GM12865 (cell line): ENCODE measurements at regions not wholly inside any gene's neighbourhood (a gene's known extent, or its start where the extent isn't known, plus 50 kb on each side); places are given as distances from the start of the nearest gene placed in this dataset.

Source experiments
- DNase-seq: peaks from one replicate; pipeline ENCODE4 v3.0.0; 2010; ENCODE audit warnings: low read depth
- H3K4me3 ChIP-seq: 2 replicates; pipeline ENCODE4 v1.5.1; 2011; ENCODE audit warnings: mild to moderate bottlenecking, low read depth, low read length, control low read depth
- TF ChIP-seq, protein P1 (sequence below): IDR thresholded peaks from 2 replicates; pipeline ENCODE4 v1.5.1; 2011; ENCODE audit warnings: low read length, control low read depth, low read depth, inconsistent platforms; ENCODE audit not compliant: insufficient read depth; ENCODE audit errors: missing control alignments

DNA sequence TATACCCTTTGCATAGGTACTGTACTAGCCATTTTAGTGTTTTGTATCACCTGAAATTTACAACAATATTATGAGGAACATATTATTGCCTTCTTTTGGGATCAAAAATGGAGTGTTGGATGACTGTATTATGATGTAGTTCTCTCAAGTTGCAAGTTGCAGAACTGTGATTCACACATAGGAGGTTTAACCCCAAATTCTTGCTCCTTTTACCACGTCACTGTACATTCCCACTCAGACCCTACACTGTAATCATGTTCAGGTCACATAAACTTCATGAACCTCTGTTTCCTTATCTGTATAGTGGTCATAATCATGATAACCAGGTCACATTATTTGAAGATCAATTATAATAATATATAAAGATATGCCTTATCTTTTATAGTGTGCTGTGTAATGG, 925.1 kb upstream of the TENM4 start:
- no peak overlapping the region for H3K4me3 ChIP-seq
- DNase-seq = no peak
- TF ChIP-seq, protein P1, sequence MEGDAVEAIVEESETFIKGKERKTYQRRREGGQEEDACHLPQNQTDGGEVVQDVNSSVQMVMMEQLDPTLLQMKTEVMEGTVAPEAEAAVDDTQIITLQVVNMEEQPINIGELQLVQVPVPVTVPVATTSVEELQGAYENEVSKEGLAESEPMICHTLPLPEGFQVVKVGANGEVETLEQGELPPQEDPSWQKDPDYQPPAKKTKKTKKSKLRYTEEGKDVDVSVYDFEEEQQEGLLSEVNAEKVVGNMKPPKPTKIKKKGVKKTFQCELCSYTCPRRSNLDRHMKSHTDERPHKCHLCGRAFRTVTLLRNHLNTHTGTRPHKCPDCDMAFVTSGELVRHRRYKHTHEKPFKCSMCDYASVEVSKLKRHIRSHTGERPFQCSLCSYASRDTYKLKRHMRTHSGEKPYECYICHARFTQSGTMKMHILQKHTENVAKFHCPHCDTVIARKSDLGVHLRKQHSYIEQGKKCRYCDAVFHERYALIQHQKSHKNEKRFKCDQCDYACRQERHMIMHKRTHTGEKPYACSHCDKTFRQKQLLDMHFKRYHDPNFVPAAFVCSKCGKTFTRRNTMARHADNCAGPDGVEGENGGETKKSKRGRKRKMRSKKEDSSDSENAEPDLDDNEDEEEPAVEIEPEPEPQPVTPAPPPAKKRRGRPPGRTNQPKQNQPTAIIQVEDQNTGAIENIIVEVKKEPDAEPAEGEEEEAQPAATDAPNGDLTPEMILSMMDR = no peak

DNA sequence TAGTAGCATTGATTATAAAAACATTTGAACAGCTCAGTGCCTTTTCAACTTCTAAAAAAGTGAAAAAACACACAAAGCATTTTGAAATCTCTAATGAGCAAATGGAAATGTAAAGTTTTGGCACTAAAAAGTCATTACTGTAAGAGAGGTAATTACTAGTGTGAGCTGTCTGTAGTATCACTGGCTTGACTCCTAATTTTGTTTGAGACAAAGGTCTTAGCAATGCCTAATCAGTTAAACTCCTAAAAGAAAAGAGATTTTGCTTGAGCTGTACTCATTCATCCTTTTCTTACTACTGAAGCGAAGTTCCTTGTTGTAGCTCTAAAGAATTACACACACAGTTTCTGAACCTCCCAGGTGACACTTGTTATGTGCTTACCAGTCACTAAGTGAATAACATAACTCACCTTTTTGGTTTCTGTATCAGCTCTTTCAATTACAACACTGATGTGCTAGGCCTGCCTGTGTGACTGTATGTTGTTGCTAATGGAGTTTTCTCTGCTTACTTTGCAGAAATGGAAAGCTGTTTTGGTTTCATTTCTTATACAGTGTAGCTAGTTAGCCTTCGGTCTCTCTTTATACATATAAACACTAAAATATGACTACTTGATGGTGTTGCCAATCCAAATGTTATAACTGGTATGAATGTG, 924.4 kb upstream of the TENM4 start:
- peak; percentile 46 for DNase-seq
- peak overlapping the region; percentile 27; the same call in 1 of the 2 replicates for H3K4me3 ChIP-seq
- TF ChIP-seq, protein P1 = no peak

DNA sequence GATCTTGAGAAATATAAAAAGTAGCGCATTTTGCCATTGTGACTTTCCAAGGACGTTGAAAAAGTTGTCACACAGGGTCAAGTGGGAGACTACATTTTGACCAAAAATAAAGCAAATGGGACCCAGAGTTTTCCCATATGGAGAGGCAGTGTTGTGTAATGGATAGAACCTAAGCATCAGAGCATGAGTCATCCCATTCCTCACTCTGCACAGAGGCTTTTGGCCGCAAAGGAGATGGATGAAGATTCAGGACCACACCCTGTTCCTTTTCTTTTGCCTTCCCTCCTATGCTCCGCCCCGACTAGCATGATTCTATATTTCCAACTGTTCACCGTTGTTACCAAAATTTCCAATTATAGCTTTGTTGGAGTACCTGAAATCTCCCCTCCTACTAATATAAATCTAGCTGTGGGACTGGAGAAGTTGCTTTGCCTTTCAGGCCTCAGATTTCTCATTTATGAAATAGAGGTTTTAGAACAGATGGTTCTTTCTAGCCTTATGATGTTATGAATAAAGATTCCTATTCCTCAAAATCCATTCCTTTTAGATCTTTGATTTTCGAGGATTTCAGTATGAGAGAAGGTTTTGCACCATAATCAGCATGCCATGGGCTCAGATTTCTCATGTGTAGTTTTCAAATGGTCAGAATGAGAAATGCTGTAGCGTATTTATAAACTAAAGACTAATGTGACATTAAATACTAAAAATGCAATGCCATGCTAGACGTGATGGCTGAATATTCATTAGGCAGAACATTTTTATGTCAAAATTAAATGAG, 921.9 kb upstream of the TENM4 start:
- H3K4me3 ChIP-seq = no peak overlapping the region
- TF ChIP-seq, protein P1 = no peak
- no peak for DNase-seq

DNA sequence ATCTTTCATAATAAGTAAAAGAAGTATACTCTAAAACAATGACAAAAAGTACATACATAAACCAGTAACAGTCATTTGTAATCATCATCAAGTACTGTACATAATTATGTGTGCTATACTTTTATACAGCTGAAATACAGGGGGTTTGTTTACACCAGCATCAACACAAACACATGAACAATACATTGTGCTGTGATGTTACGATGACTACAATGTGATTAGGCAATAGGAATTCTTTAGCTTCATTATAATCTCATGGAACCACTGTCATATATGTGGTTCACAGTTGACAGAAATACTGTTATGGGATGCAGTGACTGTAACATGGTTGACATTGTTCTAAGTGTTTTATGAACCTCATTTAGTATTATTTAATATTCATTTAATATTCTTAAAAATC, 914.4 kb upstream of the TENM4 start:
- H3K4me3 ChIP-seq = no peak overlapping the region
- no peak for DNase-seq
- TF ChIP-seq, protein P1 = no peak

DNA sequence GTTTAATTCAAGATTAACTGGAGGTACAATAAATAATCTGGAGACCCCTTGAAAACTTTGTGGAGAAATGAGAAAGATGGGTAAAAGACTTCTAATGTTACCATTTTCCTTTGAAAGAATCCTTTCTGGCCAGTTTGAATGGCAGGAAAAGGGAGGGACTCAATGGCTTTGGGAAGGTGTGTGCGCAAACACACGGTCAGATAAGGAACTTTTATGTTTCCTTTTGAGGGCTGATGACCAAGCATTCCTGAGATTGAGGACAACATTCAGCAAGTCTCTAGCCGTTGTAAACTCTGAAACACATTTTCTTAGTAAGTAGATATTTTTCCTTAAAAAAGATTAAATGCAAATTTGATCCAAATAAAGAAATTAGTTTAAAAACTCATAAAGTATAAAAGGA, 909.7 kb upstream of the TENM4 start:
- TF ChIP-seq, protein P1 = no peak
- H3K4me3 ChIP-seq = no peak overlapping the region
- no peak for DNase-seq

DNA sequence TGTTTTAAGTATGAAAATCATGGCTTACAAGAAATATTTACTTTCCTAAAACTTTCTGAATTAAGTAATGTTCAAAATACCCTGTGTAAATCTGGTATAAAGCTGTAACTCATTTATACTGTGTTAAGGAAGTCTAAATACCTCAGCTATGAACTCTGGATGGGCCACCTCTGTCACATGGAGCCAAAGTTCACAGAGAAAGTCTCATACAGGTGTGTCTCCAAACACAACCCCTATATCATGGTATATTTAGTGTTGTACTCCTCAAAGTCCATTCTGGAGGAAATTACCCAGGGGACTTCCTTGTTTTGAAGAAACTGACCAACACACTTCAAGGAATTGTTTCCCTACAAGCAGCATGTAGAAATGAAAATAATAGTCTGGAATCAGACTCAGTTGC, 909.2 kb upstream of the TENM4 start:
- no peak for DNase-seq
- no peak overlapping the region for H3K4me3 ChIP-seq
- TF ChIP-seq, protein P1 = no peak
